NCI-H1417 (cell line): ENCODE measurements at regions not wholly inside any gene's neighbourhood (a gene's known extent, or its start where the extent isn't known, plus 50 kb on each side); places are given as distances from the start of the nearest gene placed in this dataset.

Source experiments
- DNase-seq, 3 experiments: peaks; one replicate each; lab custom pipeline; 2025; lab: John Stamatoyannopoulos, UW

DNA sequence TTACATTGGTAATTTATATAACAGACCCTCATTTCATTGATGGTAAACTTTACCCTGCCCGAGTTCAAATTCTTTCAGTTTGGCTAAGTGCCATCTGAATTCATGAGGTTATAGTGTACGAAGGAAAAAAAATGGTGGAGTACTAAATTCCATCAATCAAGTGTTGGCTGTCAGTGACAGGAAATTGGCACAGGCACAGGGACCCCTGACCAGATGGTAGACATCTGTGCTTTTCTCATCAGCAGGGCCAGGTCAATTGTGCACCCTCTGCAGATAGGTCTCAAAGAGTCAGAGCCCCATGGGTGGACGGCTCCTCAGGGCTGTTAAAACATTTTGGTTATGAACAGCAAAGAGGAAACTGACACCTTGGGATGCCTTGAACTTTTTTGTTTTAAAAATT is 439.2 kb downstream of the SETBP1 start:
- peak in 1 of 3 experiments; percentile 64 for DNase-seq

GRCh38 chr18:45121146-45121545 is 440.5 kb downstream of the SETBP1 start:
- DNase-seq: no peak

DNA sequence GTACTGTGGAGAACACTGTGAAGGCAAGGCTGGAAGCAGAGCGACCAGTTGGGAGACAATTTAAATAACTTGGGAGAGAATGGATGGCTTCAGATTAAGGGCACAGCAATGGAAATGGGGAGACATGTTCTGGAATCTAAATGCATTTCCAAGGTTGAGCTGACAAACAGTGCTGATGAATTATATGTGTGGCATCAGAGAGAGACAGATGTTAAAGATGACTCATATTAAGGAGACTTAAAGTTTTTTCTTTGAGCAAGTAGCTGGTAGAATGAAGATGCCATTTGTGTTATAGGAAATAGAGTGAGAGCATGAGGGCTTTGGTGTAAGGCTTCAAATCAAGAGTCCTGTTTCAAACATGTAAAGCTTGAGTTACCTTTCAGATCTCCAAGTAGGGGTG is 441.8 kb downstream of the SETBP1 start:
- DNase-seq: no peak

GRCh38 chr18:45127405-45127804 is 446.7 kb downstream of the SETBP1 start:
- DNase-seq: peak in 1 of 3 experiments; percentile 44

DNA sequence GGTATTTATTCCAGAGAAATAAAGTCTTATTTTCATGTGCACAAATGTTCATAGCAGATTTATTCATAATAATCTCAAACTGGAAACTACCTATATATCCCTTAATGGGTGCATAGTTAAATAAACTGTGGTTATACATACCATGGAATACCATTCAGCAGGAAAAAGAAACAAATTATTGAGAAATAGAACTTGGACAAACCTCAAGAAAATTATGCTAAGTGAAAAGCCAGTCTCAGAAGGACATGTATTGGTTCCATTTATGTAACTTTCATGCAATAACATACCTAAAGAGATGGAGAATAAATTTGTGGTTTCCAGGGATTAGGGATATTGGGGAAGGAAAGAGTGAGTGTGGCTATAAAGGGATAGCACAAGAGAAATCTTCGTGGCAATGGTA is 452.6 kb downstream of the SETBP1 start:
- DNase-seq: no peak

- DNase-seq: no peak
These were observed 455.8 kb downstream of the SETBP1 start for GRCh38 chr18:45136381-45137086.

- DNase-seq: no peak
These were observed 456.4 kb downstream of the SETBP1 start for GRCh38 chr18:45137087-45137419.

GRCh38 chr18:45139478-45139877 is 458.8 kb downstream of the SETBP1 start:
- DNase-seq: no peak

GRCh38 chr18:45142868-45143267 is 462.2 kb downstream of the SETBP1 start:
- no peak for DNase-seq

GRCh38 chr18:45149712-45150111 is 465.6 kb upstream of the SLC14A2 start:
- DNase-seq: no peak

- DNase-seq: no peak
These were observed 463.6 kb upstream of the SLC14A2 start for GRCh38 chr18:45151645-45152044.

- no peak for DNase-seq
These were observed 459.8 kb upstream of the SLC14A2 start for GRCh38 chr18:45155526-45155925.

GRCh38 chr18:45156946-45157345 is 458.3 kb upstream of the SLC14A2 start:
- DNase-seq: peak in 1 of 3 experiments; percentile 41

DNA sequence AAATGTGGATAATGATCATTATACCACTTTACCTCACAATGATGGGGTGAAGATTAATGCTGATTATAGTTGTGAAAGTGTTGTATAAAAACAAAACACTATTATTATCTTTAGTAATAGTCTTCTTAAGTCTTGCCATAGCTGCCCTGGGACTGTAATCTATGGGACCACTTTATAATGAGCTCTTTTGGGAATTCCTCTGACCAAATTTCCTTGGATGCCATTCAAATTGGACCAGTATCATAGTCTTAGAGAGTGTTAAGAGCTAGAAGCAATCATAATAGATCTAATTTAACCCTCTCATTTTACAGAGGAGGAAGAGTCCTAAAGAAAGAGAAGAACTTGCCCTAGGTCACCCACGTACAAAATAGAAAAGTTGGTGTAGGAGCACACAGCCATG is 457.7 kb upstream of the SLC14A2 start:
- no peak for DNase-seq

DNA sequence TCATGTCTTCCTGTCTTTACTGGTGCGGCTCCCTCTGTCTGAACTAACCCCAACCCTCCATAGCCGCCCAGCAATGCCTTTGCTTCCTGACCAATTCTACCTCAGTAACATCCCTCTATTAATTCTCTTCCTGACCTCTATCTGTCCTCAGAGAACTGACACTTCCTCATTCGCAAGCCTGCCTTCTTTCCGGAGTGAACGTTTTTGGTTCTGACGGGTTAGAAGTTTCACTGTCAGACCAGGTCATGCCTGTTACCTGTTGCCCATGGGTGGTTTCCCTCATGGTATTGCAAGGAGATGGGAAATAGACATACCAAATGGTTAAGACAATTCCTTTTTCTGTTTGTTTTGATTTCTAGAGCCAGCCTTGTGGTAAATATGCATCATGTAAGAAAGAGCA is 453.4 kb upstream of the SLC14A2 start:
- no peak for DNase-seq

DNA sequence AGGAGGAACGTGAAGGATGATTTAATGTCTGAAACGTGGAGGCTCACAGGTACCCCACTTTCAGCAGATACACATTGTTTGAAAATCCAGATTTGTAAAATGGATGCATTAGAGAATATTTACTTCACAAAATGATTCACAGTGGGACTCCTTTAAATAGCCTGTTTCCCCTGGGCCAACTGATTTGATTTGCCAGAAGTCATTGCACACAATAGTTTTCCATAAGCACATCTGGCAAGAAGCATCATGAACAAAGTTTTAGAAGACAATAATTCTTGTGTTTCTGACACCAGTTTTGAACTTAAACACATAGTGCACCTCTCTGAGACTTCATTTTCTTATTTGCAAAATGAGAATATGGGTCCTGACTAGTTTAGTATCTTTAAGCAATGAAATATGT is 451.4 kb upstream of the SLC14A2 start:
- DNase-seq: no peak

- no peak for DNase-seq
These were observed 450.7 kb upstream of the SLC14A2 start for GRCh38 chr18:45164551-45164950.

DNA sequence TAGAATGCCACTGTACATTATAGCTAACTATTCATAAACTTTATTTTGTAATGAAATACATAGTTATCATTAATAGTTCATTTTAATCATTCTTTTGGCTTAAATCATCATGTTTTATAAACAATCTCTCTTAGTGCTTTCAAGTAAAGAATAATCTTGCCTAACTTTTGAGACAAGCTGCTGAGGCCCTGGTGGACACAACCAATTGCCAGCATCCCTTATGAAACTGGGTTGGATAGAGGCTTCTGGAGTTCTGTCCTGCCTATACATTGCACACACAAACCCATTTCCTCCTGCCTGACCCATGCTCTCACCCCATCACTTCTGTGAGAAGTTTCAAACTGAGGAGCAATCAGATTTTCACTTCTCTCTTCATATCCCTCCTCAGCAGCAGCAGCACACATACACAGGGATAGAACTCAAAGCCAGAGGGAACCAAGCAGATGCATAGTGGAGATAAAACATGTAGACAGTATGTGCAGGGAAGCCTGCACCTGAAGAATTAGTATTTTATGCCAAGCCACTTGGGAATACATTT is 450.0 kb upstream of the SLC14A2 start:
- no peak for DNase-seq

- no peak for DNase-seq
These were observed 449.4 kb upstream of the SLC14A2 start for GRCh38 chr18:45165871-45166270.

GRCh38 chr18:45166341-45166835 is 448.9 kb upstream of the SLC14A2 start:
- DNase-seq: no peak

- DNase-seq: no peak
These were observed 448.3 kb upstream of the SLC14A2 start for GRCh38 chr18:45166836-45167551.

- DNase-seq: no peak
These were observed 447.5 kb upstream of the SLC14A2 start for GRCh38 chr18:45167631-45168280.
